GM12878 (cell line): ENCODE measurements at regions not wholly inside any gene's neighbourhood (a gene's known extent, or its start where the extent isn't known, plus 50 kb on each side); places are given as distances from the start of the nearest gene placed in this dataset.

Experiments used
- ATAC-seq: fragments of 200-7000 bp; cut with Tn5 transposase; 3 replicates; pipeline ENCODE4 v1.9.1; 2020; ENCODE audit warnings: mild to moderate bottlenecking, moderate library complexity
- BruUV-seq: library from RNA; stranded (reverse); fragments of 400-500 nt; replicated peaks from 2 replicates; lab custom pipeline; 2021; lab: Mats Ljungman, UMichigan
- CTCF ChIA-PET: fragments of 300-600 bp; sonication (Branson Sonifier 250); formaldehyde crosslinking; extraction: SDS; loops from one replicate; lab custom pipeline; 2021; ENCODE audit warnings: inconsistent platforms; lab: Yijun Ruan, JAX
- POLR2A ChIA-PET: fragments of 350-600 bp; formaldehyde crosslinking; extraction: SDS; loops from one replicate; lab custom pipeline; 2021; ENCODE audit warnings: inconsistent platforms; lab: Charles Lee
- RAD21 ChIA-PET: fragments of 300-600 bp; sonication (Branson Sonifier 250); formaldehyde crosslinking; loops from one replicate; lab custom pipeline; 2023; ENCODE audit warnings: antibody characterized with exemption; ENCODE audit not compliant: unreplicated experiment; lab: Charles Lee
- SMC1A ChIA-PET: fragments of 300-600 bp; sonication (Branson Sonifier 250); formaldehyde crosslinking; loops from one replicate; lab custom pipeline; 2023; ENCODE audit not compliant: unreplicated experiment, uncharacterized antibody; lab: Charles Lee
- DNase-seq: peaks from one replicate; pipeline ENCODE4 v3.0.0-alpha.2; 2011; ENCODE audit warnings: low read depth, low spot score
- FAIRE-seq: peaks from 3 replicates; lab custom pipeline; 2011; peaks lifted over from hg19 to GRCh38; lab: Jason Lieb, UNC
- H2AFZ ChIP-seq: 2 replicates; pipeline ENCODE4 v1.6.0; 2011; ENCODE audit warnings: low read depth, low read length, control low read depth; ENCODE audit not compliant: control insufficient read depth
- H3K27ac ChIP-seq: 2 replicates; pipeline ENCODE4 v1.5.1; 2011; ENCODE audit warnings: control low read depth; ENCODE audit not compliant: control insufficient read depth, insufficient read depth
- H3K27me3 ChIP-seq, 2 experiments: replicated peaks in 1 of 2; 2 replicates each; pipeline versions ENCODE4 v1.6.0 to v1.6.1; 2011; ENCODE audit warnings: low read length in 1 of 2; ENCODE audit not compliant: control insufficient read depth in 2 of 2, insufficient read depth in 2 of 2
- H3K36me3 ChIP-seq, 2 experiments: 2 replicates each; pipeline ENCODE4 v1.5.1; 2011; ENCODE audit warnings: low read length in 1 of 2; ENCODE audit not compliant: control insufficient read depth in 2 of 2, insufficient read depth in 2 of 2
- H3K4me1 ChIP-seq: 2 replicates; pipeline ENCODE4 v1.6.1; 2011; ENCODE audit warnings: mild to moderate bottlenecking, low read length, moderate library complexity, mixed read lengths; ENCODE audit not compliant: control insufficient read depth, insufficient read depth
- H3K4me2 ChIP-seq: 2 replicates; pipeline ENCODE4 v1.6.0; 2011; ENCODE audit warnings: control low read depth; ENCODE audit not compliant: control insufficient read depth, insufficient read depth
- H3K4me3 ChIP-seq: fragments of 200-600 bp; sonication (generic); 2 replicates; pipeline ENCODE4 v1.5.1; 2016
- H3K79me2 ChIP-seq: 2 replicates; pipeline ENCODE4 v1.6.0; 2011; ENCODE audit warnings: low read length; ENCODE audit not compliant: control insufficient read depth, insufficient read depth
- H3K9ac ChIP-seq: 2 replicates; pipeline ENCODE4 v1.8.0; 2011; ENCODE audit warnings: low read length, control low read depth, mixed read lengths; ENCODE audit not compliant: control insufficient read depth, insufficient read depth
- H3K9me3 ChIP-seq: replicated peaks from 3 replicates; pipeline ENCODE4 v1.5.1; 2011; ENCODE audit warnings: mild to moderate bottlenecking, low read length; ENCODE audit not compliant: control insufficient read depth, insufficient read depth
- H4K20me1 ChIP-seq: 2 replicates; pipeline ENCODE4 v1.6.0; 2011; ENCODE audit not compliant: control insufficient read depth, insufficient read depth
- BHLHE40 ChIP-seq, 2 experiments: fragments of 450-650 bp in 1 of 2; IDR thresholded peaks; 2 replicates each; pipeline ENCODE4 v1.6.1; 2011 to 2017; ENCODE audit warnings: low read depth in 2 of 2, borderline replicate concordance in 1 of 2, improper control_type of control experiment in 1 of 2, low read length in 1 of 2, mild to moderate bottlenecking in 1 of 2
- CBX3 ChIP-seq: fragments of 200-600 bp; sonication (generic); IDR thresholded peaks from 2 replicates; pipeline ENCODE4 v1.6.1; 2016; ENCODE audit warnings: low read depth, borderline replicate concordance
- CBX5 ChIP-seq: sonication (generic); IDR thresholded peaks from 2 replicates; pipeline ENCODE4 v1.6.1; 2016; ENCODE audit warnings: low read depth, moderate library complexity, mild to moderate bottlenecking, inconsistent platforms
- CHD4 ChIP-seq: fragments of 200-600 bp; sonication (generic); IDR thresholded peaks from 2 replicates; pipeline ENCODE4 v1.6.1; 2016; ENCODE audit warnings: mild to moderate bottlenecking
- EED ChIP-seq: sonication (generic); IDR thresholded peaks from 2 replicates; pipeline ENCODE4 v1.6.1; 2016; ENCODE audit warnings: antibody characterized with exemption, low read depth
- ELK1 ChIP-seq: IDR thresholded peaks from 2 replicates; pipeline ENCODE4 v1.6.1; 2012; ENCODE audit warnings: low read depth, low read length, improper control_type of control experiment
- HCFC1 ChIP-seq: fragments of 150-350 bp; IDR thresholded peaks from 2 replicates; pipeline ENCODE4 v1.6.1; 2014; ENCODE audit warnings: low read length
- HDAC6 ChIP-seq: fragments of 200-600 bp; sonication (generic); IDR thresholded peaks from one replicate; pipeline ENCODE4 v1.8.0; 2017; ENCODE audit warnings: antibody characterized with exemption; ENCODE audit not compliant: unreplicated experiment
- HDGF ChIP-seq: fragments of 450-650 bp; IDR thresholded peaks from 2 replicates; pipeline ENCODE4 v1.6.1; 2016; ENCODE audit warnings: antibody characterized with exemption
- NR2C1 ChIP-seq: fragments of 450-650 bp; IDR thresholded peaks from 2 replicates; pipeline ENCODE4 v1.6.1; 2017; ENCODE audit warnings: antibody characterized with exemption, mild to moderate bottlenecking, moderate library complexity
- PAX5 ChIP-seq: IDR thresholded peaks from 2 replicates; pipeline ENCODE4 v1.6.1; 2011; ENCODE audit warnings: low read depth, low read length, borderline replicate concordance
- RFX5 ChIP-seq: IDR thresholded peaks from 2 replicates; pipeline ENCODE4 v1.6.1; 2011; ENCODE audit warnings: low read depth, low read length, improper control_type of control experiment
- SMAD1 ChIP-seq: fragments of 450-650 bp; IDR thresholded peaks from 2 replicates; pipeline ENCODE4 v1.6.1; 2018; ENCODE audit warnings: mild to moderate bottlenecking, low read depth; ENCODE audit not compliant: partially characterized antibody
- ZNF384 ChIP-seq: IDR thresholded peaks from 2 replicates; pipeline ENCODE4 v1.6.1; 2012; ENCODE audit warnings: low read depth, mild to moderate bottlenecking, low read length, improper control_type of control experiment, borderline replicate concordance
- ZZZ3 ChIP-seq: IDR thresholded peaks from 2 replicates; pipeline ENCODE4 v1.6.1; 2011; ENCODE audit warnings: low read depth; ENCODE audit not compliant: control insufficient read depth, insufficient read length
- WGBS: methylation state at CpG from one replicate; pipeline ENCODE4 v1.1.6; 2016; ENCODE audit warnings: low lambda C conversion rate; ENCODE audit not compliant: insufficient replicate concordance, insufficient coverage; ENCODE audit errors: missing lambda C conversion rate; 5-methylcytosine and 5-hydroxymethylcytosine counted together
- in situ Hi-C: fragments of 300-500 bp; cut with MboI; formaldehyde crosslinking; loops from 9 replicates; pipeline ENCODE4 v1.14.3; 2018; ENCODE audit warnings: mixed read lengths
- intact Hi-C: fragments of 100-400 bp; cut with micrococcal nuclease; formaldehyde crosslinking; loops from one replicate; pipeline ENCODE4 v1.14.2; 2022; ENCODE audit not compliant: unreplicated experiment
- TF ChIP-seq, protein P1 (sequence below): fragments of 450-650 bp; IDR thresholded peaks from 2 replicates; pipeline ENCODE4 v1.6.1; 2014; ENCODE audit warnings: mild to moderate bottlenecking
- TF ChIP-seq, protein P2 (sequence below): fragments of 150-350 bp; IDR thresholded peaks from 2 replicates; pipeline ENCODE4 v1.6.1; 2016; ENCODE audit warnings: low read depth, low read length
- TF ChIP-seq, protein P3 (sequence below): IDR thresholded peaks from 2 replicates; pipeline ENCODE4 v1.6.1; 2011; ENCODE audit warnings: borderline replicate concordance, low read depth, mild to moderate bottlenecking, moderate library complexity, low read length; ENCODE audit not compliant: insufficient read depth, poor library complexity, severe bottlenecking

DNA sequence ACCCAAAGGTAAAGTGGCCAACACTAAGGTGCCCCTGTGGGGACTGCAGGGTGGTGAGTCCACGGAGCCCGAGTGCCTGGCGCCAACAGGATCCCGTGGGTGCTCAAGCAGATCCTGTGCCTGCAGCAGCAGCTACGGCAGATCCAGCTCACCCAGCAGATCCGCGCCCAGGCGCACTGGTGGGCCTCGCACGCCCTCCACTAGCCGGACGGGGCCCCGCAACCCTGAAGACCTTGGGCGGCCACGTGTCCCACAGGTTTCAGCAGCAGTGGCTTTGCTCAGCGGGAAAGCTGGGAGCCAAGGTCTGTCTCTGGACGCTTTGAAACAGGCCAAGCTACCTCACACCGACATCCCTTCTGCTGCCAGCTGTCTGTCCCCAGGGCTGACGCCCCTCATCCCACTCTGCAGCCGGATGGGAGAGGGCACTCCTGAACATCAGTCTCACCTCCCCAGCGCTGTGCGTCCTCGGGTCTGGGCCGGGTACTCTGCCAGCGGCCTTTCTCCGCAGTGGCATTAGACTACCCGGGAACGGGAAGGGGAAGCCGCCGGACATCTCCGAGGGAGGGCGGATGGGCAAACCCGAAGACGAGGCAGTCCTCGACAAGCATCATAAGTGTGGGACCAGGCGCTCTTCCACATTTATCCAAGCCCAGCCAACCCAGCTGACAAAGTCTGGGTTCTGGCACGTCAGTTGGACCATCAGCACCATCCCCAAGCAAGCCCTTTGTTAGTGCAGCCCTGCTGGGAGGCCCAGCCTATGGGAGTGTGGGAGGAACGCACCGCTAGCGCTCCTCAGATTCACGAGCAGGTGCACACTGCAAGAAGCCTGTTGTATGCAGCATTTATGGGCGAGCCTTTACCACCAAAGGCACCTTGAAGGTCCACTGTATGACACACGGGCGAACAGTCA, 212.6 kb upstream of the UBE2E2 start:
- Histone ChIP-seq H3K36me3 (no peaks in the 10 kb centered on the region), H3K9me3 (no peaks in the 10 kb centered on the region; the same call in 2 of the 3 replicates), H3K4me1 (no peaks in the 10 kb centered on the region), H3K4me2 (no peak overlapping the region), H3K79me2 (no peaks in the 10 kb centered on the region), H4K20me1 (no peaks in the 10 kb centered on the region), H3K4me3 (no peak overlapping the region), H2AFZ (no peak overlapping the region), H3K27me3 (no peaks in the 10 kb centered on the region), H3K9ac (no peak overlapping the region), H3K27ac (no peak overlapping the region)
- ChIA-PET SMC1A (no interaction called here), RAD21 (interaction anchor here (0.7 kb wide), 1 partner anchor 12 kb away, joined by 3 read pairs; no protein-coding TSS in a partner anchor), POLR2A (no interaction called here), CTCF (no interaction called here)
- FAIRE-seq = no peak
- in situ Hi-C loops = no loop called here
- intact Hi-C loops = no loop called here
- no peak for DNase-seq
- 66% methylated on average over 44 of the region's 44 CpGs for WGBS
- no TSS peak for BruUV-seq
- ATAC-seq = no peak
- TF ChIP-seq HDAC6 (no peak), HCFC1 (no peak), BHLHE40 (IDR thresholded peaks at IDR 0.05; ENCODE audit: borderline replicate concordance in 1 of 2, low read depth in 2 of 2, low read length in 1 of 2) (no peak), CBX5 (no peak), ZZZ3 (no peak), CHD4 (no peak), RFX5 (no peak), CBX3 (no peak), ZNF384 (no peak), HDGF (no peak), NR2C1 (no peak), EED (no peak), SMAD1 (no peak), ELK1 (no peak), PAX5 (no peak)
- TF ChIP-seq, protein P1, sequence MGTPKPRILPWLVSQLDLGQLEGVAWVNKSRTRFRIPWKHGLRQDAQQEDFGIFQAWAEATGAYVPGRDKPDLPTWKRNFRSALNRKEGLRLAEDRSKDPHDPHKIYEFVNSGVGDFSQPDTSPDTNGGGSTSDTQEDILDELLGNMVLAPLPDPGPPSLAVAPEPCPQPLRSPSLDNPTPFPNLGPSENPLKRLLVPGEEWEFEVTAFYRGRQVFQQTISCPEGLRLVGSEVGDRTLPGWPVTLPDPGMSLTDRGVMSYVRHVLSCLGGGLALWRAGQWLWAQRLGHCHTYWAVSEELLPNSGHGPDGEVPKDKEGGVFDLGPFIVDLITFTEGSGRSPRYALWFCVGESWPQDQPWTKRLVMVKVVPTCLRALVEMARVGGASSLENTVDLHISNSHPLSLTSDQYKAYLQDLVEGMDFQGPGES = no peak
- TF ChIP-seq, protein P2, sequence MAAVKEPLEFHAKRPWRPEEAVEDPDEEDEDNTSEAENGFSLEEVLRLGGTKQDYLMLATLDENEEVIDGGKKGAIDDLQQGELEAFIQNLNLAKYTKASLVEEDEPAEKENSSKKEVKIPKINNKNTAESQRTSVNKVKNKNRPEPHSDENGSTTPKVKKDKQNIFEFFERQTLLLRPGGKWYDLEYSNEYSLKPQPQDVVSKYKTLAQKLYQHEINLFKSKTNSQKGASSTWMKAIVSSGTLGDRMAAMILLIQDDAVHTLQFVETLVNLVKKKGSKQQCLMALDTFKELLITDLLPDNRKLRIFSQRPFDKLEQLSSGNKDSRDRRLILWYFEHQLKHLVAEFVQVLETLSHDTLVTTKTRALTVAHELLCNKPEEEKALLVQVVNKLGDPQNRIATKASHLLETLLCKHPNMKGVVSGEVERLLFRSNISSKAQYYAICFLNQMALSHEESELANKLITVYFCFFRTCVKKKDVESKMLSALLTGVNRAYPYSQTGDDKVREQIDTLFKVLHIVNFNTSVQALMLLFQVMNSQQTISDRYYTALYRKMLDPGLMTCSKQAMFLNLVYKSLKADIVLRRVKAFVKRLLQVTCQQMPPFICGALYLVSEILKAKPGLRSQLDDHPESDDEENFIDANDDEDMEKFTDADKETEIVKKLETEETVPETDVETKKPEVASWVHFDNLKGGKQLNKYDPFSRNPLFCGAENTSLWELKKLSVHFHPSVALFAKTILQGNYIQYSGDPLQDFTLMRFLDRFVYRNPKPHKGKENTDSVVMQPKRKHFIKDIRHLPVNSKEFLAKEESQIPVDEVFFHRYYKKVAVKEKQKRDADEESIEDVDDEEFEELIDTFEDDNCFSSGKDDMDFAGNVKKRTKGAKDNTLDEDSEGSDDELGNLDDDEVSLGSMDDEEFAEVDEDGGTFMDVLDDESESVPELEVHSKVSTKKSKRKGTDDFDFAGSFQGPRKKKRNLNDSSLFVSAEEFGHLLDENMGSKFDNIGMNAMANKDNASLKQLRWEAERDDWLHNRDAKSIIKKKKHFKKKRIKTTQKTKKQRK = no peak
- TF ChIP-seq, protein P3, sequence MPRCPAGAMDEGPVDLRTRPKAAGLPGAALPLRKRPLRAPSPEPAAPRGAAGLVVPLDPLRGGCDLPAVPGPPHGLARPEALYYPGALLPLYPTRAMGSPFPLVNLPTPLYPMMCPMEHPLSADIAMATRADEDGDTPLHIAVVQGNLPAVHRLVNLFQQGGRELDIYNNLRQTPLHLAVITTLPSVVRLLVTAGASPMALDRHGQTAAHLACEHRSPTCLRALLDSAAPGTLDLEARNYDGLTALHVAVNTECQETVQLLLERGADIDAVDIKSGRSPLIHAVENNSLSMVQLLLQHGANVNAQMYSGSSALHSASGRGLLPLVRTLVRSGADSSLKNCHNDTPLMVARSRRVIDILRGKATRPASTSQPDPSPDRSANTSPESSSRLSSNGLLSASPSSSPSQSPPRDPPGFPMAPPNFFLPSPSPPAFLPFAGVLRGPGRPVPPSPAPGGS = no peak
